Renal cortical epithelial cell (primary cell): ENCODE measurements at regions not wholly inside any gene's neighbourhood (a gene's known extent, or its start where the extent isn't known, plus 50 kb on each side); places are given as distances from the start of the nearest gene placed in this dataset.

Source experiments
- DNase-seq: peaks from one replicate; pipeline ENCODE4 v3.0.0-alpha.2; 2011; ENCODE audit warnings: low read depth

DNA sequence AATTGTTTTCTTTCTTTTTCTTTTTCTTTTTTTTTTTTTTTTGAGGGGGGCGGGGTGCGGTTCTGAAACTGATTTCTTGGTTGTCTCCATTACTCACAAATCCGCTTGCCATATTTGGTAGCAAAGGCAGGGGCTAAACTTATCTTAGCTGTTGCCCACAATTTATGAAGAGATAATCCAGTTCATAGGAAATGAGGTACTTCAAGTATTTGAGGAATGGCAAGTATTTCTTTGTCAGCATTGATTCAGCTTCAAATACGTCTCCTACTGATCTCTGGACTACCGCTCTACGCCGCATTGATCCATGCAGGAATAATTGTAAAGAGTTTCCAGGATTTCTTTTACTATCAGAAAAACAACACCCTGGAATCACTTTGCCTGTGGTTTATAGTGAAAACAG, 289.2 kb upstream of the DPYD start:
- DNase-seq, result peak; percentile 78

DNA sequence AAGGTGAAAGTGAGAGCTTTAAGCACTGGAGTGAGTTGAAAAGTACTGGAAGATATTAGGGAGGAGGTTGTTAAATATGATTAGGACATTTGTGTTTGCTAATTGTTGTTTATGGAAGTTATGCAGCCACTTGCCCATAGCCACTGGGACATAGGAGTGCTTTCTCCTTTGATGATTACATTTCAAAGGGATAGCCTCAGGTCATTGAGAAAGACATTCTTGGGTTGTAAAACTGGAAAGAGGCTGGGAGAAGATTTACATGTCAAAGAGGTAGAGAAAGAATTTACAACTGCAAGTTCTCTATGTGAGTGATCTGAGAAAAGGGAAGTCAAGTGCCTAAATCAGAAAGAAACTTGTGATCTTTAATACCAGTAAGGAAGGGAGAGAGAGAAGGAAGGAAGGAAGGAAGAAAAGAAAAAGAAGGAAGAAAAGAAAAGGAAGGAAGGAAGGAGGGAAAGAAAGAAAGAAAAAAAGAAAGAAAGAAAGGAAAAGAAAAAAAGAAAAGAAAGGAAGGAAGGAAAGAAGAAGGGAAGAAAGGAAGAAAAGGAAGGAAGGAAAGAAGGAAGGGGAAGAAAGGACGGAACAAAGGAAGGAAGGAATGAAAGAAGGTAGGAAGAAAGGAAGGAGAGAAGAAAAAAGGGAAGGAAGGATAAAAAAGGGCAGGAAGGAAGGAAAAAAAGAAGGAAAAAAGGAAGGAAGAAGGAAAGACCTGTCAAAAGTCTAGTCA, 284.6 kb upstream of the DPYD start:
- DNase-seq, result no peak

DNA sequence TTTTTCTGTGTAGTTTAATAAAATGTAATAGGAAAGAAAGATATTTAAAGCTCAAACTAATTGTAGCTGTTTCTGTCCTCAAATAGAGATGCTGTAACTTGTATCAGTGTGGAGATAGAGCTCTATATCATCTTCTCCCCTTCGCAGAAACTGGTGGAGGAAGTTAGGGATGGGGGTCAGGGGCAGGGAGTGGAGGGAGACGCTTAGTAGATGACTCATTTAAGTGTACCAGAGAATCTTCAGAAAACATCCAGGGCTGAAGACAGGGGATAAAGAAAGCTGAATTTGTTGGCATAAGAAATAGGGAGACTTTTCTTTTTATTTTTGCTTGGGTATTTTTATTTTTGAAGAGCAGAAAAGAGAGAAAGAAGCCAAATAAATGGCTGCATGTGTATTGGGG, 282.6 kb upstream of the DPYD start:
- DNase-seq, result no peak

- DNase-seq, result no peak
These were observed 280.8 kb upstream of the DPYD start for GRCh38 chr1:98201666-98202081.

GRCh38 chr1:98197356-98197755, 276.5 kb upstream of the DPYD start:
- no peak for DNase-seq

- no peak for DNase-seq
These were observed 275.2 kb upstream of the DPYD start for GRCh38 chr1:98196012-98196411.

DNA sequence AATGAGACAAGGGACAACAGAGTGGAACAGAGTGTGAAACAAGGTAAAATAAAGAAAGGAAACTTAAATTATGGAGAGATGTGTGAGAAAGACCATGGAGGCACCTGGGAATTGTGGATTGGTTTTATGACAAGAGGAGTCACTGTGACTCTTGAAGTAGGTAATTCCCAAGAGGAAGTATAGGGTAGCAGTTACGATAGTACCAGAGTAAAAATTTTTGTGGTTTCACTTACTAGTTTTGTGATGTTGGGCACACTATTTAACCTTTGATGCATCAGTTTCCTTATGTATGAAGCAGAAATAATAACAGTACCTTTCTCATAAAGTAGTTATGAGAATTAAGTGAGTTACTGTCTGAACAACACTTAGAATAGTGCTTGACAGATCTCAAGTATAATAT, 267.9 kb upstream of the DPYD start:
- DNase-seq, result no peak

DNA sequence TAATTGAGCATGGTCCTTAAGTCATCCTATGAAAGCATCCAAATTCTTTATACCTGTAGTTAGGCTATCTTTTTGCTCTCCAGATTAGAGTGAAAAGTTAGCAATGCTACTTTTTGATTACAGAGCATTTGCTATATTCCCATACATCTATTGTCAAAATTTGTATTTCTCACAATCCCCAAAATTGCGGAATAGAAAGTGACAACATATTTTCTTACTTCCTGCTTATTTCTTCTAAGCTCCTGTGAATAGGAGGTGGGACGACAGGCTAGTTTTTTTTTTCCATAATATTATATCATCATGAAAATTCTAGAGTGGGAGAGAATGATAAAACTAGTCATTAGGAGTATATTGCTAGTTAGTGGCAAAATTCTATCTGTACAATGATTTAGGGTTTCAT, 264.0 kb upstream of the DPYD start:
- DNase-seq, result no peak

GRCh38 chr1:98181036-98181764, 260.4 kb upstream of the DPYD start:
- DNase-seq, result peak; percentile 34

GRCh38 chr1:98179151-98179773, 258.4 kb upstream of the DPYD start:
- DNase-seq, result no peak

DNA sequence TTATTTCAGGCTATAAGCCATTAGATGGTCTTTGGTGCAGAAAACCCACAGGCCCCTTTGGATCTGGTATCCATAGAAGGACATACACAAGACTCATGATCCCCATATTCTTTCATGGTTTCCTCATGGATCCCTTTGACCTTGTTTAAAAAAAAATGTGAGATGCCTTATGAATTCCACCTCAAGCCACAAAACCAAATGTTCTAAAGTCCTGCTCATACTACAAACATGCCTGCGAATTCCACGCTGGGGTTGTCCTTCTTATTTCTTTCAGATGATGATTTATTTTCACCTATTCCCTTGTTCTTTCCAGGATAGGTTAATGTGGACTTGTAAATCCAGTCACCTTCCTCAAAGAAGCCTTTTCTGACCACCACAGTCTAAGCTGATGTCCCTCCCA, 256.9 kb upstream of the DPYD start:
- DNase-seq, result no peak

- DNase-seq, result no peak
These were observed 256.1 kb upstream of the DPYD start for GRCh38 chr1:98176936-98177335.

DNA sequence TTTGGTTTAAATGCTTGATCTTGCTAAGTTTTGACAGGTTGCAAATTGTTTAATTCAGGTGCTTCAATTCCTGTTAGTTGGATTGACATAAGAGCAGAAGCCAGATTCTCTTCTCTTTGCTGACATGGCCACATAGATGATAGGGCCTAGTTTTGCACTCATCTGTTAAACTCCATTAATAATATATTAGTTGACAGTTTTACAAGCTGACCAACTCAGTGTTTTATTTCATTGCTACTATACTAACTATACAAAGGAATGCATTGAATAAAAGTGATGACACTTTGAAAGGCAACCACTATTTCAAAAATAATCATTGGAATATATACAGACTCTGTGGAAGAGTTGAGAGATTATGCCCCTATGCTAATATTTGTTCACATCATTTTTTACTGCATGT, 255.6 kb upstream of the DPYD start:
- no peak for DNase-seq

DNA sequence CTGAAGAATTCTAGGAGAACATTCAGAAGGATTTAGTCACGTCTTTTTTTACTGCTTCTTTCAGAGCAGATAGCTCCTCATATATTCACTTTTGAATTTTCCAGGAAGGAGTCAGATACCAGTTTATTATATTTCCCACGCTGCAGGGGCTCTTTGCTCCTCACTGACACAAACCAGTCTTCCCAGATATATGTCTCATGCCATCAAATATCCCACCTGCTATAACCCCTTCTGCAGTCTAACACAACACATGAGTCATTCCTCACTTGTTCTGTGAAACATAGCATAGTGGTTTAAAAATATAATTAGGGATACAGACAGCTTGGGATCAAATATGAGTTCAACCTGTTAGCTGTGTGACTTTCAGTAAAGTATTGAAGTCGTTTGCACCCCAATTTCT, 251.7 kb upstream of the DPYD start:
- peak; percentile 40 for DNase-seq

DNA sequence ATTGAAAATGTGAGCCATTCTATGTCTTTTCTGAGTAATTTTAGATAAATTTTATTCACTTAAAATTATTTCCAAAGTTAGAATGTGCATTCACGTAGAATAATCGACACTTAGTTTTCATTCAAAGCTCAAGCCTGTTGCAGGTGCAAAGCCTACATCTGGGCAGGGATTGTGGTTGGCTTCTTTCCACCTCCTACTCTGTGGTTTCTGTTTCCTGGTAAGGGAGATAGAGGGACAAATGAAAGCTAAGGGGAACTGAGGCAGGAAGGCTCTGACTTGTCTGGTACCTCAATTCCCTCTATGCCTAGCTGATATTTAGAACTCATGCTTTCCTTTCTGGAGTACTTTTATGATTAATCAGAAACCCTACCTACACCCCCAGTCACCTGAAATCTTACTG, 251.2 kb upstream of the DPYD start:
- no peak for DNase-seq

DNA sequence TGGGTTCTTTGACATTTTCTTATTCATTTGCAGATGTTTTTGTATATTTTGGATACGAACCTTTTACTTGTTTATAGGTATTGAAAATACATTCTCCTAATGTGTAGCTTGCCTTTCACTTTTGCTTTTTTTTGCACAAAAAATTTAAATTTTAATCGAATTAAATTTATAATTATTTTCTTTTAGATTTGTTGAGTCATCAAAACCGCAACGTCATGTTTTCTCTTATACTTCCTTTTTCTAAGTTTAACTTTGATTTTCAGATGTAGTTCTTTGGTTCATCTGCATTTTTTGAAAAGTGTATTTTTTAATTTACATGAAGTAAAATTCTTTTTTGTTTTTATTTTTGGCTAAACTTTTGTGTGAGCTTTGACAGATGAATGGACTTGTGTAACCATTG, 243.7 kb upstream of the DPYD start:
- DNase-seq, result no peak

- peak; percentile 77 for DNase-seq
These were observed 236.9 kb upstream of the DPYD start for GRCh38 chr1:98157524-98158313.

DNA sequence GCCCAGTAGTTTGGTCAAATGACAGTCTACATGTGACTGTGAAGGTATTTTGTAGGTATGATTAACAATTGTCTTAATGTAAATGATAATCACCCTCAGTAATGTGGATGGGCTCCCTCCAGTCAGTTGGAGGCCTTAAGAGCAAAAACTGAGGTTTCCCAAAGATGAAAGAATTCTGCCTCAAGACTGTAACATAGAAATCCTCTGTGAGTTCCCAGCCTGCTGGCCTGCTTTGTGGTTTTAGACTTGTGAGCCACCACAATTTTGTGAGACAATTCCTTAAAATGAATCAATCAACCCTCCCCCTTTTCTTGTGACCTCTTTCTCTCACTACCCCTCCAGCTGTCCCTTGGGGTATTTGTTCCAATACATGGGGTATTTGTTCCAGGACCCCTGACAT, 226.4 kb upstream of the DPYD start:
- DNase-seq, result no peak

DNA sequence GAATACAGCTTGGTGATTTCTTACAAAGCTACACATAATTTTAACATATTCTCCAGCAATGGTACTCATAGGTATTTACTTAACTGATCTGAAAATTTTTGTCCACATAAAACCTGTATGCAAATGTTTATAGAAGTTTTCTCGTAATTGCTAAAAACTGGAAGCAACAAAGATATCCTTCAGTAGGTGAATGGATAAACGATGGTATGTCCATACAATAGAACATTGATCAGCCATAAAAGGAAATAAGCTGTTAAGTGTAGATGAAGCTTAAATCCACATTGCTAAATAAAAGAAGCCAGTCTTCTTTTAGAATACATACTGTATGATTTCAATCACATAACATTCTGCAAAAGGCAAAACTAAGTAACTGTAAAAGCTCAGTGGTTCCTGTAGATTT, 224.8 kb upstream of the DPYD start:
- no peak for DNase-seq

DNA sequence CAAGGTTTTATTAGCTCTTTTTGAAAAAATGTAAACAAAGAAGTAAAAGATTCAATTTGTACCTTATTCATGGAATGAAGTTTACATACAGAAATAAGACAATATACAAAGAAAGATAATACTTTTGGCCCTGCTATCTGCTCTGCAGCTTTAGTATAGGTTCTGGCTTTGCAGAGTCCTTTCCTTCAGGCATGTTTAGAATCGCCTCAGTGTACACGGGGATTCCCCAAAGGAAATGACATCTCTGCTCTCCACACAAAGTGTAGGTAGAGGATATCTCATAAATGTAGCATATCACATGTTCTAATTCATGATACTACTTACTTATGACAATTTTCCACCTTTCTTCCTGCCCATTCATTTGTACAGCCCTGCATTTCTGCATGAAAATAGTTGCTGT, 222.6 kb upstream of the DPYD start:
- no peak for DNase-seq

GRCh38 chr1:98133131-98133530, 212.3 kb upstream of the DPYD start:
- DNase-seq, result peak; percentile 11

DNA sequence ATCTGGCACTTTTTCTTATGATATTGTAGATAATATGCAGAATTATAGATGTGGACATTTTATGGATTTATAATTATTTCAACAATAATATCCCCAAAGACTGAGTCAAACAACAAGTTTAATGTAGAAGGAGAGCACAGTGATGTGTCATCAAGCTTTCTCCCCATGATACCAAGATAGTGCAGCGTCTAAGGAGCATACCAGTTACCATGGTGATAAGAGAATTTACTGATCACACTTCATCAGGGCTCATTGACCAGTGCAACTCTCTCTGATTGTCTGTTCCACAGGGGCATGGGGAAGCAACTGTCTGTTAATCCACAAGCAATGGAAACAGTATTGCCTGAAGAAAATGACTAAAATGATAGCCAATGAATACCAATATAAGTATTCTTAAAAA, 209.6 kb upstream of the DPYD start:
- DNase-seq, result no peak
